WTC11 (cell line): ENCODE measurements at regions not wholly inside any gene's neighbourhood (a gene's known extent, or its start where the extent isn't known, plus 50 kb on each side); places are given as distances from the start of the nearest gene placed in this dataset.

Source experiments
- ATAC-seq: fragments of 200-7000 bp; cut with Tn5 transposase; 2 replicates; pipeline ENCODE4 v1.10.0; 2021; ENCODE audit warnings: mild to moderate bottlenecking, moderate library complexity
- CTCF ChIA-PET: fragments of 300-600 bp; sonication (Branson Sonifier 250); formaldehyde crosslinking; loops from one replicate; lab custom pipeline; 2021; ENCODE audit warnings: antibody characterized with exemption; lab: Charles Lee
- POLR2A ChIA-PET: fragments of 350-600 bp; sonication (Branson Sonifier 250); formaldehyde crosslinking; loops from one replicate; lab custom pipeline; 2021; ENCODE audit warnings: antibody characterized with exemption; lab: Charles Lee
- DNase-seq: peaks from one replicate; pipeline ENCODE4 v3.0.0; 2021; ENCODE audit warnings: low spot score
- H3K27ac Mint-ChIP-seq: 2 replicates; pipeline ENCODE4 v1.8.0; 2021; ENCODE audit warnings: mixed read lengths
- H3K27me3 Mint-ChIP-seq: 2 replicates; pipeline ENCODE4 v1.8.0; 2021; ENCODE audit warnings: low read depth, mild to moderate bottlenecking, moderate library complexity, mixed read lengths
- H3K36me3 Mint-ChIP-seq: 2 replicates; pipeline ENCODE4 v1.8.0; 2021; ENCODE audit warnings: mixed read lengths
- H3K4me1 Mint-ChIP-seq: 2 replicates; pipeline ENCODE4 v1.8.0; 2022; ENCODE audit warnings: mixed read lengths
- H3K4me3 Mint-ChIP-seq: 2 replicates; pipeline ENCODE4 v1.8.0; 2021; ENCODE audit warnings: mild to moderate bottlenecking, moderate library complexity, mixed read lengths
- H3K9me3 Mint-ChIP-seq: 2 replicates; pipeline ENCODE4 v1.8.0; 2021; ENCODE audit warnings: mixed read lengths
- ATF1 ChIP-seq: sonication (generic); formaldehyde crosslinking; IDR thresholded peaks from 2 replicates; pipeline ENCODE4 v1.8.1; 2023; ENCODE audit warnings: mild to moderate bottlenecking, moderate library complexity, missing genetic modification reagents
- E2F4 ChIP-seq: sonication (generic); formaldehyde crosslinking; IDR thresholded peaks from 2 replicates; pipeline ENCODE4 v1.8.1; 2022; ENCODE audit warnings: low read depth, mild to moderate bottlenecking, moderate library complexity, missing genetic modification reagents, borderline replicate concordance
- ELF4 ChIP-seq: sonication (generic); formaldehyde crosslinking; IDR thresholded peaks from 2 replicates; pipeline ENCODE4 v1.8.1; 2022; ENCODE audit warnings: low read depth, mild to moderate bottlenecking, moderate library complexity, missing genetic modification reagents
- EMX1 ChIP-seq: fragments of 250-450 bp; sonication (Bioruptor Pico); IDR thresholded peaks from 2 replicates; pipeline ENCODE4 v1.8.0; 2021; ENCODE audit warnings: mild to moderate bottlenecking
- ETV6 ChIP-seq: sonication (generic); formaldehyde crosslinking; IDR thresholded peaks from 2 replicates; pipeline ENCODE4 v1.8.1; 2022; ENCODE audit warnings: mild to moderate bottlenecking, missing genetic modification reagents
- FOXJ3 ChIP-seq: sonication (generic); formaldehyde crosslinking; IDR thresholded peaks from 2 replicates; pipeline ENCODE4 v1.9.0; 2021; ENCODE audit warnings: missing genetic modification reagents, mild to moderate bottlenecking, borderline replicate concordance
- IRF2 ChIP-seq: sonication (generic); formaldehyde crosslinking; IDR thresholded peaks from 2 replicates; pipeline ENCODE4 v1.8.0; 2022; ENCODE audit warnings: low read depth, missing genetic modification reagents, borderline replicate concordance
- JAZF1 ChIP-seq: fragments of 250-450 bp; sonication (Bioruptor Pico); IDR thresholded peaks from 2 replicates; pipeline ENCODE4 v1.9.0; 2021; ENCODE audit warnings: moderate library complexity, mild to moderate bottlenecking, inconsistent platforms
- MLX ChIP-seq: sonication (generic); formaldehyde crosslinking; IDR thresholded peaks from 2 replicates; pipeline ENCODE4 v1.8.1; 2023; ENCODE audit warnings: mild to moderate bottlenecking, missing genetic modification reagents, moderate library complexity
- PRRX2 ChIP-seq: fragments of 250-450 bp; sonication (Bioruptor Pico); IDR thresholded peaks from 2 replicates; pipeline ENCODE4 v1.8.0; 2021; ENCODE audit warnings: mild to moderate bottlenecking
- RELA ChIP-seq: sonication (generic); formaldehyde crosslinking; IDR thresholded peaks from 2 replicates; pipeline ENCODE4 v1.8.1; 2022; ENCODE audit warnings: missing genetic modification reagents, mild to moderate bottlenecking, borderline replicate concordance
- SP1 ChIP-seq: sonication (generic); formaldehyde crosslinking; conservative IDR thresholded peaks from 2 replicates; pipeline ENCODE4 v1.8.1; 2022; ENCODE audit warnings: missing genetic modification reagents
- STAT6 ChIP-seq: sonication (generic); formaldehyde crosslinking; conservative IDR thresholded peaks from 2 replicates; pipeline ENCODE4 v1.8.1; 2023; ENCODE audit warnings: mild to moderate bottlenecking, low read depth, missing genetic modification reagents, moderate library complexity
- ZNF219 ChIP-seq: sonication (generic); formaldehyde crosslinking; IDR thresholded peaks from 2 replicates; pipeline ENCODE4 v1.8.0; 2023; ENCODE audit warnings: missing genetic modification reagents, mild to moderate bottlenecking, borderline replicate concordance
- ZNF232 ChIP-seq: sonication (generic); formaldehyde crosslinking; IDR thresholded peaks from 2 replicates; pipeline ENCODE4 v1.8.0; 2022; ENCODE audit warnings: mild to moderate bottlenecking, missing genetic modification reagents
- ZNF532 ChIP-seq: fragments of 250-450 bp; sonication (Bioruptor Pico); IDR thresholded peaks from 2 replicates; pipeline ENCODE4 v1.9.0; 2021; ENCODE audit warnings: mild to moderate bottlenecking, borderline replicate concordance

GRCh38 chr16:59126486-59126885 is 392.4 kb upstream of the GOT2 start:
- H3K36me3 Mint-ChIP-seq: no peaks in the 10 kb centered on the region
- no peak overlapping the region for H3K27ac Mint-ChIP-seq
- CTCF ChIA-PET: no interaction called here
- no peak overlapping the region for H3K4me3 Mint-ChIP-seq
- H3K9me3 Mint-ChIP-seq: no peaks in the 10 kb centered on the region
- H3K4me1 Mint-ChIP-seq: peaks cover 15% of the 10 kb centered on the region
- H3K27me3 Mint-ChIP-seq: no peaks in the 10 kb centered on the region
- POLR2A ChIA-PET: no interaction called here
- ATAC-seq (no peak), DNase-seq (no peak)
- no peak for TF ChIP-seq ZNF532
- no peak for TF ChIP-seq ETV6 (CRISPR knock-in tag)

GRCh38 chr16:59124056-59124455 is 389.9 kb upstream of the GOT2 start:
- no peak for DNase-seq
- ChIA-PET POLR2A (no interaction called here), CTCF (interaction anchor here (0.8 to 2.0 kb wide), 3 partner anchors 68 to 310 kb away, joined by 5 to 6 read pairs (median 5); no protein-coding TSS in a partner anchor)
- TF ChIP-seq RELA (CRISPR knock-in tag) (no peak), EMX1 (CRISPR knock-in tag) (no peak), JAZF1 (no peak), ATF1 (CRISPR knock-in tag) (no peak), ZNF232 (CRISPR knock-in tag) (no peak), FOXJ3 (CRISPR knock-in tag) (no peak), SP1 (CRISPR knock-in tag) (no peak), STAT6 (CRISPR knock-in tag) (no peak), ZNF219 (no peak), E2F4 (CRISPR knock-in tag) (no peak), PRRX2 (no peak)
- Mint-ChIP-seq H3K27ac (peak overlapping the region; percentile 16; the same call in 1 of the 2 replicates), H3K9me3 (peaks cover 9% of the 10 kb centered on the region), H3K27me3 (no peaks in the 10 kb centered on the region), H3K4me3 (no peak overlapping the region), H3K4me1 (peaks cover 18% of the 10 kb centered on the region), H3K36me3 (no peaks in the 10 kb centered on the region)
- no peak for ATAC-seq

GRCh38 chr16:59123479-59123878 is 389.4 kb upstream of the GOT2 start:
- ChIA-PET POLR2A (no interaction called here), CTCF (interaction anchor here (0.8 to 2.0 kb wide), 3 partner anchors 69 to 309 kb away, joined by 5 to 6 read pairs (median 5); no protein-coding TSS in a partner anchor)
- no peak for DNase-seq
- Mint-ChIP-seq H3K4me1 (peaks cover 18% of the 10 kb centered on the region), H3K27me3 (no peaks in the 10 kb centered on the region), H3K9me3 (peaks cover 14% of the 10 kb centered on the region), H3K27ac (no peak overlapping the region), H3K36me3 (no peaks in the 10 kb centered on the region), H3K4me3 (no peak overlapping the region)
- TF ChIP-seq ELF4 (CRISPR knock-in tag) (no peak), IRF2 (no peak), MLX (CRISPR knock-in tag) (no peak)
- no peak for ATAC-seq
